T-helper 2 cell treated with Interferon-gamma antibody and Interleukin-4, amounts not matched to agents 5 μg/mL and 100 μg/mL, for 36 hours (primary cell): ENCODE measurements at regions not wholly inside any gene's neighbourhood (a gene's known extent, or its start where the extent isn't known, plus 50 kb on each side); places are given as distances from the start of the nearest gene placed in this dataset.

Experiments used
- DNase-seq: peaks from one replicate; pipeline ENCODE4 v3.0.0; 2021; ENCODE audit warnings: low spot score
- H3K27ac Mint-ChIP-seq: one replicate; pipeline ENCODE4 v1.8.0; 2021; ENCODE audit warnings: mild to moderate bottlenecking, mixed read lengths
- H3K27me3 Mint-ChIP-seq: one replicate; pipeline ENCODE4 v1.8.0; 2021; ENCODE audit warnings: low read depth, mixed read lengths
- H3K36me3 Mint-ChIP-seq: one replicate; pipeline ENCODE4 v1.8.0; 2021; ENCODE audit warnings: low read depth, mixed read lengths
- H3K4me1 Mint-ChIP-seq: one replicate; pipeline ENCODE4 v1.8.0; 2021; ENCODE audit warnings: low read depth, mixed read lengths
- H3K4me3 Mint-ChIP-seq: one replicate; pipeline ENCODE4 v1.8.0; 2022; ENCODE audit warnings: mild to moderate bottlenecking, moderate library complexity, mixed read lengths
- H3K9me3 Mint-ChIP-seq: one replicate; pipeline ENCODE4 v1.8.0; 2021; ENCODE audit warnings: mixed read lengths

DNA sequence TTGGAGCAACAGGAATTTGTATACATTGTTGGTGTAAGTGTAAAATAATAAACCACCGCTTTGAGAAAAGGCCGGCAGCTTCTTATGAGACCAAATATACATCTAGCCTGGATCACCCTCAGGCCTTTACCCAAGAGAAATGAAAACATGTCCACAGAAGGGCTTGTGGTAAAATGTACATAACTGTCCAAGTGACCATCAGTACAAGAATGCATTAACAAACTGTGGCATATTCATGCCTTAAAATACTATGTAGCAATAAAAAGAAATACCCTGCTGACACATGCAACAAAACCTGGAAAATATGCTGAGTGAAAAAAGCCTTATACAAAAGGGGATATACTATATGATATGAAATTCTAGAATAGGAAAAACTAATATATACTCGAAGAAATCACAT, 311.9 kb upstream of the TRPC7 start:
- H3K4me1 Mint-ChIP-seq = no peaks in the 10 kb centered on the region
- H3K4me3 Mint-ChIP-seq = no peak overlapping the region
- no peak for DNase-seq
- H3K9me3 Mint-ChIP-seq = peaks cover 17% of the 10 kb centered on the region
- H3K27me3 Mint-ChIP-seq = no peaks in the 10 kb centered on the region
- no peak overlapping the region for H3K27ac Mint-ChIP-seq
- H3K36me3 Mint-ChIP-seq = no peaks in the 10 kb centered on the region

- H3K4me3 Mint-ChIP-seq = no peak overlapping the region
- H3K9me3 Mint-ChIP-seq = peaks cover 16% of the 10 kb centered on the region
- H3K36me3 Mint-ChIP-seq = no peaks in the 10 kb centered on the region
- H3K27ac Mint-ChIP-seq = no peak overlapping the region
- no peaks in the 10 kb centered on the region for H3K4me1 Mint-ChIP-seq
- DNase-seq = no peak
- H3K27me3 Mint-ChIP-seq = no peaks in the 10 kb centered on the region
These were observed 311.3 kb upstream of the TRPC7 start for GRCh38 chr5:136676685-136677084.

DNA sequence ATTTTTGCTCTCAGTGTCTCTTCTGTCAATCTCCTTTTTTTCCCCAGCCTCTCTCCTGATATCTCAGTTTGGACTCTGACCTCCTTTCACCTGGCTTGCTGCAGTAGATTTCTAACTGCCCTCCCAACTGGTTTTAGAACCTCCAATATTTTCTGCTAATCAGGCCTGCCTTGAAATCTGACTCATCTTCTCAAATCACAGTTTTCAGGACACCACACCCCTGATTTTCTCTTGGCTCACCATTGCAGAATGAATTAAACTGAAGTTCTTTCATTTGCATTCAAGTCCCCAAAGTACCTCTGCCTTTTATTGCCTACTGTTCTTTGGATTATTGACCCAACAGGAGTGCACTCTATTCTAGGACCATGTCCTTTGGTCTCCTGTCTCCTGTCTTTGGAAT, 310.4 kb upstream of the TRPC7 start:
- Mint-ChIP-seq H3K4me3 (no peak overlapping the region), H3K9me3 (peaks cover 12% of the 10 kb centered on the region), H3K27ac (no peak overlapping the region), H3K36me3 (no peaks in the 10 kb centered on the region), H3K4me1 (no peaks in the 10 kb centered on the region), H3K27me3 (no peaks in the 10 kb centered on the region)
- DNase-seq = no peak

GRCh38 chr5:136674178-136674577, 308.8 kb upstream of the TRPC7 start:
- H3K36me3 Mint-ChIP-seq = no peaks in the 10 kb centered on the region
- H3K4me3 Mint-ChIP-seq = no peak overlapping the region
- no peak overlapping the region for H3K27ac Mint-ChIP-seq
- no peaks in the 10 kb centered on the region for H3K27me3 Mint-ChIP-seq
- no peaks in the 10 kb centered on the region for H3K4me1 Mint-ChIP-seq
- no peak for DNase-seq
- H3K9me3 Mint-ChIP-seq = peaks cover 5% of the 10 kb centered on the region

DNA sequence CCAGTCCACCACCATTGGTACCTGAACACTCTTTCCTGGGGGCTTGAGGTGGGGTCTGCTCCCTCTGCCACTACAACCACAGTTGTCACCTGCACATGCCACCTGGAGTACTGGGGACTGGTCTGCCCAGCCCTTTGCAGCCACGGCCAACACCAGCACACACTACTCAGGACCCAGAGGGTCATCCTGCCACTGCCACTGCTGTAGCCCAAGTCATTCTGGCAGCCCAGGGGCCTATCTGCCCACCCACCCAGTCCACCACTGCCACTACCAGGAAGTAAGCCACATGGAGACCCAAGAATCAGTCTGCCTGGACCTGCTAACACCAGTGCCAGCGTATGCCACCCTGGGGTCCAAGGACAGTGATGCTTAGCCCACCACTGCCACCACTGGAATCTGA, 302.4 kb upstream of the TRPC7 start:
- Mint-ChIP-seq H3K4me1 (no peaks in the 10 kb centered on the region), H3K36me3 (no peaks in the 10 kb centered on the region), H3K4me3 (no peak overlapping the region), H3K27ac (no peak overlapping the region), H3K27me3 (no peaks in the 10 kb centered on the region), H3K9me3 (no peaks in the 10 kb centered on the region)
- DNase-seq = no peak

DNA sequence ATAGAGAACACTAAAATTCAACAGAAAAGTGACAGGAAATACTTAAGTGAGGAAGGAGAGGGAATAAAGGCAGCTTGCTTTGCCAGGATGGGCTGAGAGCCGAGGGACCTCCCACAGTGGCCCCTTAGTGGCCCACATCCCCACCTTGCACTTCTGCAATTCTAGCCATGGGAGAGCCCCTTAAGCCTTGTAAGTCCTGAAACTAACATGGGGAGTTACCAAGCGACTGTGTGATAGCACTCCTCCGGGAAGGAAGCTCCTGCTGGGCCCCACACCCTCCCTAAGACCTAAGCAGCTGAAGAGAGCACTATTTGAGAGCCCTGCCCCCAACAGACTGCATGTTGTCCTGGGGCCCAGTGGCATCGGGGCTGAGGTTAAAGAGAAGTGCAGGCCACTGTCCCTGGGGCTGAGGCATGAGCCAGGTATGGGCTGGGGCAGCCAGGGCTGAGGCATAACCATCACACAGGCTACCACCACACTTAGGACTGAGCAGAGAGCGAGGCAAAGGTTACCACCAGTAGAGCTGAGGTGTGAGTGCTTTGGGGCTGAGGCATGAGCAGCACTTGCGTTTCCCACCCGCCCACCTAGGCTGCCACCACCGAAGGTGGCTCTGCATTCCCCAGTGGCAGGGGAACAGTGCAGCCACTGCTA, 301.8 kb upstream of the TRPC7 start:
- Mint-ChIP-seq H3K36me3 (no peaks in the 10 kb centered on the region), H3K4me3 (no peak overlapping the region), H3K4me1 (no peaks in the 10 kb centered on the region), H3K27ac (no peak overlapping the region), H3K9me3 (no peaks in the 10 kb centered on the region), H3K27me3 (no peaks in the 10 kb centered on the region)
- no peak for DNase-seq

- H3K4me3 Mint-ChIP-seq = no peak overlapping the region
- H3K27ac Mint-ChIP-seq = no peak overlapping the region
- no peaks in the 10 kb centered on the region for H3K4me1 Mint-ChIP-seq
- DNase-seq = no peak
- H3K27me3 Mint-ChIP-seq = no peaks in the 10 kb centered on the region
- no peaks in the 10 kb centered on the region for H3K36me3 Mint-ChIP-seq
- H3K9me3 Mint-ChIP-seq = no peaks in the 10 kb centered on the region
These were observed 300.0 kb upstream of the TRPC7 start for GRCh38 chr5:136665331-136665730.

GRCh38 chr5:136661026-136661425, 295.7 kb upstream of the TRPC7 start:
- no peaks in the 10 kb centered on the region for H3K36me3 Mint-ChIP-seq
- H3K4me3 Mint-ChIP-seq = no peak overlapping the region
- H3K27me3 Mint-ChIP-seq = no peaks in the 10 kb centered on the region
- H3K27ac Mint-ChIP-seq = no peak overlapping the region
- no peaks in the 10 kb centered on the region for H3K4me1 Mint-ChIP-seq
- H3K9me3 Mint-ChIP-seq = no peaks in the 10 kb centered on the region
- DNase-seq = no peak

- H3K27me3 Mint-ChIP-seq = no peaks in the 10 kb centered on the region
- no peak overlapping the region for H3K27ac Mint-ChIP-seq
- no peaks in the 10 kb centered on the region for H3K36me3 Mint-ChIP-seq
- peaks cover 4% of the 10 kb centered on the region for H3K9me3 Mint-ChIP-seq
- H3K4me3 Mint-ChIP-seq = no peak overlapping the region
- DNase-seq = no peak
- H3K4me1 Mint-ChIP-seq = no peaks in the 10 kb centered on the region
These were observed 291.5 kb upstream of the TRPC7 start for GRCh38 chr5:136656811-136657210.

- H3K9me3 Mint-ChIP-seq = peaks cover 4% of the 10 kb centered on the region
- H3K27me3 Mint-ChIP-seq = no peaks in the 10 kb centered on the region
- H3K4me1 Mint-ChIP-seq = no peaks in the 10 kb centered on the region
- no peak overlapping the region for H3K4me3 Mint-ChIP-seq
- no peaks in the 10 kb centered on the region for H3K36me3 Mint-ChIP-seq
- no peak for DNase-seq
- no peak overlapping the region for H3K27ac Mint-ChIP-seq
These were observed 290.1 kb upstream of the TRPC7 start for GRCh38 chr5:136655468-136655867.

DNA sequence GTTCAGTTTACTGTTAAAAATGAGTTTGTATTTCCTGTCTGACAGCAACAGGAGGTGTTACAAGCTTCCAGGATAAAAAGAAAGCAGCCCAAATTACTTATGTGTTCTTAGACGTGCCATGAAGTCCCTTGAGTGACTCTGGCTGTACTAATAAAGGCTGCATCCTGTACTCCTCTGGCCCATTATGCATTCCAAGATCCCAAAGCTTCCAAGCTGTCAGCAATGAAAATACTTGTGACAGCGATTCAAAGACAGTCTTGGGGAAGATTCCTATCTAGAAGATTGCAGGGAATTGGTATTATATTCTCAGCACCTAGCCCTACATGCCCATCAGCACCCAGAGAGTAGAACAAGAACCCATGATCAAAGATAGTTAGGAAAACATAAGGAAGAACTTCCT, 281.6 kb upstream of the TRPC7 start:
- Mint-ChIP-seq H3K27ac (no peak overlapping the region), H3K4me1 (no peaks in the 10 kb centered on the region), H3K4me3 (no peak overlapping the region), H3K9me3 (no peaks in the 10 kb centered on the region), H3K36me3 (no peaks in the 10 kb centered on the region), H3K27me3 (no peaks in the 10 kb centered on the region)
- DNase-seq = no peak

- no peaks in the 10 kb centered on the region for H3K36me3 Mint-ChIP-seq
- no peak overlapping the region for H3K27ac Mint-ChIP-seq
- no peaks in the 10 kb centered on the region for H3K27me3 Mint-ChIP-seq
- H3K4me1 Mint-ChIP-seq = no peaks in the 10 kb centered on the region
- no peak for DNase-seq
- H3K9me3 Mint-ChIP-seq = no peaks in the 10 kb centered on the region
- H3K4me3 Mint-ChIP-seq = no peak overlapping the region
These were observed 277.6 kb upstream of the TRPC7 start for GRCh38 chr5:136642976-136643375.

DNA sequence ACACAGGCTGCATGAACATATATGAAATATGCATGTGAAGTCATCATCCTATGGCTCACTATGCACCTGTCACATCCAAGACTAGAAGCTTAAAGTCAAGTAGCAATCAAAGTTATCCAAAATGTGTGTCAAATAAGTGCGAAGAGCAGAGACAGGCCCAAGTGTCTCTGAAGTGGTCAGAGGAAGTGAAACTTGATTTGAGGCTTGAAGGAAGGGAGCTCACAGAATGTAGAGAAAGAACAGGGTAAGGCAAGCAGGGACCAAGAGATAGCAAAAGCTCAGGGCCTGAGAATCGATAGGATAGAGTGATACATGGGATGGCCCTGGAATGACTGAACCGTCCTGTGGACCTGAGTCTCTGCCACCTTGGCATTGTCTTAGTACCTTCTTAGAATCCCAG, 274.3 kb upstream of the TRPC7 start:
- no peak overlapping the region for H3K27ac Mint-ChIP-seq
- H3K4me1 Mint-ChIP-seq = no peaks in the 10 kb centered on the region
- no peaks in the 10 kb centered on the region for H3K9me3 Mint-ChIP-seq
- no peak for DNase-seq
- H3K4me3 Mint-ChIP-seq = no peak overlapping the region
- H3K36me3 Mint-ChIP-seq = no peaks in the 10 kb centered on the region
- no peaks in the 10 kb centered on the region for H3K27me3 Mint-ChIP-seq

GRCh38 chr5:136638084-136638483, 272.7 kb upstream of the TRPC7 start:
- DNase-seq = no peak
- no peaks in the 10 kb centered on the region for H3K27me3 Mint-ChIP-seq
- H3K4me3 Mint-ChIP-seq = no peak overlapping the region
- no peaks in the 10 kb centered on the region for H3K4me1 Mint-ChIP-seq
- H3K9me3 Mint-ChIP-seq = no peaks in the 10 kb centered on the region
- no peaks in the 10 kb centered on the region for H3K36me3 Mint-ChIP-seq
- no peak overlapping the region for H3K27ac Mint-ChIP-seq

GRCh38 chr5:136636001-136636400, 270.7 kb upstream of the TRPC7 start:
- H3K36me3 Mint-ChIP-seq = no peaks in the 10 kb centered on the region
- no peak overlapping the region for H3K4me3 Mint-ChIP-seq
- no peaks in the 10 kb centered on the region for H3K4me1 Mint-ChIP-seq
- no peak for DNase-seq
- H3K27ac Mint-ChIP-seq = no peak overlapping the region
- H3K27me3 Mint-ChIP-seq = no peaks in the 10 kb centered on the region
- no peaks in the 10 kb centered on the region for H3K9me3 Mint-ChIP-seq
